DOHH2 (cell line): ENCODE measurements at regions not wholly inside any gene's neighbourhood (a gene's known extent, or its start where the extent isn't known, plus 50 kb on each side); places are given as distances from the start of the nearest gene placed in this dataset.

Source experiments
- H3F3A ChIP-seq: fragments of 200-600 bp; sonication (generic), shearing (Covaris generic); 2 replicates; pipeline ENCODE4 v1.6.0; 2016; ENCODE audit warnings: antibody characterized with exemption, mild to moderate bottlenecking; ENCODE audit not compliant: control insufficient read depth, insufficient read depth
- H3K27ac ChIP-seq: fragments of 200-600 bp; sonication (generic); 2 replicates; pipeline ENCODE4 v1.5.1; 2014; ENCODE audit warnings: low read depth, mild to moderate bottlenecking, low read length, moderate library complexity
- H3K27me3 ChIP-seq: fragments of 200-600 bp; sonication (generic); 2 replicates; pipeline ENCODE4 v1.6.1; 2014; ENCODE audit warnings: mild to moderate bottlenecking, low read length, mixed read lengths; ENCODE audit not compliant: control insufficient read depth
- H3K36me3 ChIP-seq: fragments of 200-600 bp; sonication (generic); 2 replicates; pipeline ENCODE4 v1.6.1; 2014; ENCODE audit warnings: mild to moderate bottlenecking, low read length, moderate library complexity, mixed read lengths; ENCODE audit not compliant: control insufficient read depth
- H3K4me1 ChIP-seq: fragments of 200-600 bp; sonication (generic); 2 replicates; pipeline ENCODE4 v1.6.1; 2014; ENCODE audit warnings: mild to moderate bottlenecking, low read length, mixed read lengths; ENCODE audit not compliant: control insufficient read depth
- H3K4me2 ChIP-seq: fragments of 200-600 bp; sonication (generic); 2 replicates; pipeline ENCODE4 v1.6.0; 2014; ENCODE audit warnings: mild to moderate bottlenecking, low read length, moderate library complexity
- H3K4me3 ChIP-seq: fragments of 200-600 bp; sonication (generic); 2 replicates; pipeline ENCODE4 v1.5.1; 2014; ENCODE audit warnings: mild to moderate bottlenecking, low read length, mixed read lengths
- H3K79me2 ChIP-seq: fragments of 200-600 bp; sonication (generic); 2 replicates; pipeline ENCODE4 v1.6.1; 2014; ENCODE audit warnings: mild to moderate bottlenecking, low read length, mixed read lengths; ENCODE audit not compliant: control insufficient read depth
- H3K9me2 ChIP-seq: fragments of 200-600 bp; sonication (generic); replicated peaks from 2 replicates; pipeline ENCODE4 v1.6.1; 2014; ENCODE audit warnings: mild to moderate bottlenecking, low read length, mixed read lengths; ENCODE audit not compliant: control insufficient read depth
- H3K9me3 ChIP-seq: fragments of 200-600 bp; sonication (generic); 2 replicates; pipeline ENCODE4 v1.6.1; 2014; ENCODE audit warnings: antibody characterized with exemption, low read length, mixed read lengths; ENCODE audit not compliant: control insufficient read depth, insufficient read depth
- H4K20me1 ChIP-seq: fragments of 200-600 bp; sonication (generic); 2 replicates; pipeline ENCODE4 v1.6.0; 2014; ENCODE audit warnings: low read depth, mild to moderate bottlenecking, antibody characterized with exemption, low read length, moderate library complexity; ENCODE audit not compliant: control insufficient read depth, insufficient read depth
- CTCF ChIP-seq: fragments of 200-600 bp; sonication (generic); IDR thresholded peaks from one replicate; pipeline ENCODE4 v1.5.1; 2014; ENCODE audit warnings: antibody characterized with exemption, mild to moderate bottlenecking, low read depth, low read length; ENCODE audit not compliant: poor library complexity, severe bottlenecking
- EZH2phosphoT487 ChIP-seq: fragments of 200-600 bp; sonication (generic); IDR thresholded peaks from 2 replicates; pipeline ENCODE4 v1.6.1; 2017; ENCODE audit warnings: borderline replicate concordance, mild to moderate bottlenecking, antibody characterized with exemption, low read length, moderate library complexity, mixed read lengths

GRCh38 chr20:52619101-52619500 lies 353.1 kb upstream of the TSHZ2 start:
- no peaks in the 10 kb centered on the region for H3K36me3 ChIP-seq
- no peaks in the 10 kb centered on the region for H4K20me1 ChIP-seq
- no peaks in the 10 kb centered on the region for H3K9me3 ChIP-seq
- no peak overlapping the region for H3K4me2 ChIP-seq
- no peaks in the 10 kb centered on the region for H3K27me3 ChIP-seq
- no peaks in the 10 kb centered on the region for H3F3A ChIP-seq
- TF ChIP-seq CTCF (no peak), EZH2phosphoT487 (no peak)
- H3K4me1 ChIP-seq = no peaks in the 10 kb centered on the region
- no peaks in the 10 kb centered on the region for H3K79me2 ChIP-seq
- H3K27ac ChIP-seq = no peak overlapping the region
- no peak overlapping the region for H3K4me3 ChIP-seq
- no peaks in the 10 kb centered on the region for H3K9me2 ChIP-seq

GRCh38 chr20:52616629-52617028 lies 355.5 kb upstream of the TSHZ2 start:
- Histone ChIP-seq H3K36me3 (no peaks in the 10 kb centered on the region), H3F3A (no peaks in the 10 kb centered on the region), H3K9me3 (no peaks in the 10 kb centered on the region), H3K4me1 (no peaks in the 10 kb centered on the region), H3K9me2 (no peaks in the 10 kb centered on the region), H3K79me2 (no peaks in the 10 kb centered on the region), H4K20me1 (no peaks in the 10 kb centered on the region), H3K4me3 (no peak overlapping the region), H3K27ac (no peak overlapping the region), H3K27me3 (no peaks in the 10 kb centered on the region), H3K4me2 (no peak overlapping the region)
- no peak for TF ChIP-seq EZH2phosphoT487
- no peak for TF ChIP-seq CTCF

- no peaks in the 10 kb centered on the region for H3K36me3 ChIP-seq
- H3K4me3 ChIP-seq = no peak overlapping the region
- no peak overlapping the region for H3K4me2 ChIP-seq
- H4K20me1 ChIP-seq = no peaks in the 10 kb centered on the region
- no peaks in the 10 kb centered on the region for H3K9me3 ChIP-seq
- H3F3A ChIP-seq = no peaks in the 10 kb centered on the region
- H3K79me2 ChIP-seq = no peaks in the 10 kb centered on the region
- H3K9me2 ChIP-seq = no peaks in the 10 kb centered on the region
- no peaks in the 10 kb centered on the region for H3K4me1 ChIP-seq
- TF ChIP-seq CTCF (no peak), EZH2phosphoT487 (no peak)
- H3K27ac ChIP-seq = no peak overlapping the region
- no peaks in the 10 kb centered on the region for H3K27me3 ChIP-seq
Observed at GRCh38 chr20:52614051-52614863, 357.9 kb upstream of the TSHZ2 start.
